Keratinocyte (primary cell): ENCODE measurements at regions not wholly inside any gene's neighbourhood (a gene's known extent, or its start where the extent isn't known, plus 50 kb on each side); places are given as distances from the start of the nearest gene placed in this dataset.

Experiments used
- DNase-seq: peaks from one replicate; pipeline ENCODE4 v3.0.0-alpha.2; 2011; ENCODE audit warnings: low read depth, missing footprints, low spot score
- FAIRE-seq: peaks from 2 replicates; lab custom pipeline; 2011; peaks lifted over from hg19 to GRCh38; lab: Jason Lieb, UNC
- H2AFZ ChIP-seq: 2 replicates; pipeline ENCODE4 v1.6.0; 2012; ENCODE audit warnings: low read length, control low read depth, inconsistent platforms; ENCODE audit not compliant: control insufficient read depth
- H3K27ac ChIP-seq: 2 replicates; pipeline ENCODE4 v1.5.1; 2011; ENCODE audit warnings: low read length; ENCODE audit not compliant: control insufficient read depth, insufficient read depth
- H3K27me3 ChIP-seq: 3 replicates; pipeline ENCODE4 v1.6.0; 2011; ENCODE audit warnings: low read length; ENCODE audit not compliant: control insufficient read depth, insufficient read depth; ENCODE audit errors: extremely low read depth
- H3K36me3 ChIP-seq, 2 experiments: 2 replicates in 1 of 2; 3 replicates in 1 of 2; pipeline ENCODE4 v1.5.1; 2011; ENCODE audit warnings: low read length in 2 of 2, mild to moderate bottlenecking in 1 of 2; ENCODE audit not compliant: control insufficient read depth in 2 of 2, insufficient read depth in 2 of 2; ENCODE audit errors: extremely low read depth in 1 of 2
- H3K4me1 ChIP-seq: 3 replicates; pipeline ENCODE4 v1.5.1; 2011; ENCODE audit warnings: low read length; ENCODE audit not compliant: control insufficient read depth, insufficient read depth; ENCODE audit errors: extremely low read depth
- H3K4me2 ChIP-seq: 3 replicates; pipeline ENCODE4 v1.6.0; 2011; ENCODE audit warnings: low read depth, low read length; ENCODE audit not compliant: control insufficient read depth, insufficient read depth; ENCODE audit errors: extremely low read depth
- H3K4me3 ChIP-seq, 3 experiments: fragments of 200-600 bp in 1 of 3; sonication (generic) in 1 of 3; 2 replicates in 2 of 3; 3 replicates in 1 of 3; pipeline ENCODE4 v1.5.1; 2011 to 2016; ENCODE audit warnings: low read length in 3 of 3, mild to moderate bottlenecking in 3 of 3, control low read depth in 2 of 3, inconsistent platforms in 1 of 3, low read depth in 1 of 3, mixed read lengths in 1 of 3, mixed run types in 1 of 3, moderate library complexity in 1 of 3; ENCODE audit not compliant: control insufficient read depth in 2 of 3, insufficient read depth in 2 of 3; ENCODE audit errors: extremely low read depth in 1 of 3
- H3K79me2 ChIP-seq: 2 replicates; pipeline ENCODE4 v1.6.0; 2012; ENCODE audit warnings: low read length; ENCODE audit not compliant: control insufficient read depth, insufficient read depth
- H3K9ac ChIP-seq: 3 replicates; pipeline ENCODE4 v1.6.0; 2011; ENCODE audit warnings: low read length; ENCODE audit not compliant: control insufficient read depth, insufficient read depth; ENCODE audit errors: extremely low read depth
- H3K9me1 ChIP-seq: 3 replicates; pipeline ENCODE4 v1.6.0; 2011; ENCODE audit warnings: low read length; ENCODE audit not compliant: control insufficient read depth, insufficient read depth; ENCODE audit errors: extremely low read depth
- H3K9me3 ChIP-seq: 2 replicates; pipeline ENCODE4 v1.5.1; 2012; ENCODE audit warnings: low read depth, low read length; ENCODE audit not compliant: control insufficient read depth
- H4K20me1 ChIP-seq: 3 replicates; pipeline ENCODE4 v1.6.0; 2011; ENCODE audit warnings: low read length; ENCODE audit not compliant: control insufficient read depth, insufficient read depth; ENCODE audit errors: extremely low read depth
- EZH2 ChIP-seq: IDR thresholded peaks from one replicate; pipeline ENCODE4 v1.6.1; 2012; ENCODE audit warnings: inconsistent platforms, mild to moderate bottlenecking, low read length, moderate library complexity
- dilution Hi-C: fragments of 300-500 bp; cut with MboI; formaldehyde crosslinking; loops from one replicate; pipeline ENCODE4 v1.7.0; 2020; ENCODE audit warnings: low sequenced_read_pairs; ENCODE audit not compliant: extremely low pct_ligation_motif_present
- TF ChIP-seq, protein P1 (sequence below), 3 experiments: IDR thresholded peaks in 1 of 3; conservative IDR thresholded peaks in 1 of 3; optimal IDR thresholded peaks in 1 of 3; 2 replicates in 2 of 3; 3 replicates in 1 of 3; pipeline versions ENCODE3 to v1.5.1; 2011; ENCODE audit warnings: low read length in 3 of 3, mild to moderate bottlenecking in 3 of 3, moderate library complexity in 2 of 3, control low read depth in 1 of 3, inconsistent platforms in 1 of 3; ENCODE audit not compliant: insufficient read depth in 2 of 3; ENCODE audit errors: extremely low read depth in 1 of 3

DNA sequence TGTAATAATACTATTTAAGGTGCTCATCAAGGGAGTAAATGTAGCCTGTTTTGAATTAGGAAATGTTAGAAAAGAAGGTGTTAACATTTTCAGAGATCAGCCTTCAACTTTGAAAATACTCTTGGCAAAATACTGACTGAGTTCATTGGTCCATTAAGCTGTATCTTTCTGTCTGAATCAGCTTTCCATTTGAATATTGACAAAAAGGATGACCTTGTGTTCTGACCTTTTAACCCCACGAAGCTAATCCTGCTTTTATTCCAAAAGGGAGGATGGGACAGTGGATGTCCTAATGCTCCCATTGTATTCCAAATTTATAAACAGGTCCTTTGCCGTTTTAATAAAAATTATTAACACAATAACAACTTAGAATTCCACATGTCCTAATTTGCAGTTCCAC, 259.7 kb upstream of the NRIP1 start:
- TF ChIP-seq, protein P1, sequence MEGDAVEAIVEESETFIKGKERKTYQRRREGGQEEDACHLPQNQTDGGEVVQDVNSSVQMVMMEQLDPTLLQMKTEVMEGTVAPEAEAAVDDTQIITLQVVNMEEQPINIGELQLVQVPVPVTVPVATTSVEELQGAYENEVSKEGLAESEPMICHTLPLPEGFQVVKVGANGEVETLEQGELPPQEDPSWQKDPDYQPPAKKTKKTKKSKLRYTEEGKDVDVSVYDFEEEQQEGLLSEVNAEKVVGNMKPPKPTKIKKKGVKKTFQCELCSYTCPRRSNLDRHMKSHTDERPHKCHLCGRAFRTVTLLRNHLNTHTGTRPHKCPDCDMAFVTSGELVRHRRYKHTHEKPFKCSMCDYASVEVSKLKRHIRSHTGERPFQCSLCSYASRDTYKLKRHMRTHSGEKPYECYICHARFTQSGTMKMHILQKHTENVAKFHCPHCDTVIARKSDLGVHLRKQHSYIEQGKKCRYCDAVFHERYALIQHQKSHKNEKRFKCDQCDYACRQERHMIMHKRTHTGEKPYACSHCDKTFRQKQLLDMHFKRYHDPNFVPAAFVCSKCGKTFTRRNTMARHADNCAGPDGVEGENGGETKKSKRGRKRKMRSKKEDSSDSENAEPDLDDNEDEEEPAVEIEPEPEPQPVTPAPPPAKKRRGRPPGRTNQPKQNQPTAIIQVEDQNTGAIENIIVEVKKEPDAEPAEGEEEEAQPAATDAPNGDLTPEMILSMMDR (optimal IDR thresholded peaks at IDR 0.05 in 1 of 3, IDR thresholded peaks at IDR 0.05 in 1 of 3, conservative IDR thresholded peaks at IDR 0.05 in 1 of 3; ENCODE audit: extremely low read depth in 1 of 3, insufficient read depth in 2 of 3, low read length in 3 of 3) = no peak
- no peak for TF ChIP-seq EZH2
- Histone ChIP-seq H3K27ac (no peak overlapping the region), H3K27me3 (no peaks in the 10 kb centered on the region), H3K9me1 (no peaks in the 10 kb centered on the region), H3K9me3 (peaks cover 7% of the 10 kb centered on the region), H4K20me1 (no peaks in the 10 kb centered on the region), H3K36me3 (no peaks in the 10 kb centered on the region), H3K79me2 (no peaks in the 10 kb centered on the region), H3K9ac (no peak overlapping the region), H3K4me1 (no peaks in the 10 kb centered on the region), H3K4me2 (no peak overlapping the region), H2AFZ (no peak overlapping the region), H3K4me3 (no peak overlapping the region)
- FAIRE-seq (no peak), DNase-seq (no peak)
- dilution Hi-C loops = no loop called here

- TF ChIP-seq, protein P1 (optimal IDR thresholded peaks at IDR 0.05 in 1 of 3, IDR thresholded peaks at IDR 0.05 in 1 of 3, conservative IDR thresholded peaks at IDR 0.05 in 1 of 3; ENCODE audit: extremely low read depth in 1 of 3, insufficient read depth in 2 of 3, low read length in 3 of 3) = no peak
- TF ChIP-seq EZH2 = no peak
- H3K27ac ChIP-seq = no peak overlapping the region
- H3K4me3 ChIP-seq = no peak overlapping the region
- no peak for FAIRE-seq
- H3K9ac ChIP-seq = no peak overlapping the region
- no peaks in the 10 kb centered on the region for H3K79me2 ChIP-seq
- no peak overlapping the region for H2AFZ ChIP-seq
- H3K36me3 ChIP-seq = no peaks in the 10 kb centered on the region
- DNase-seq = no peak
- no peaks in the 10 kb centered on the region for H3K4me1 ChIP-seq
- dilution Hi-C loops = no loop called here
- peaks cover 7% of the 10 kb centered on the region for H3K9me3 ChIP-seq
- no peaks in the 10 kb centered on the region for H3K9me1 ChIP-seq
- H3K27me3 ChIP-seq = no peaks in the 10 kb centered on the region
- H4K20me1 ChIP-seq = no peaks in the 10 kb centered on the region
- H3K4me2 ChIP-seq = no peak overlapping the region
Observed at GRCh38 chr21:15326032-15326867, 261.4 kb upstream of the NRIP1 start.
